ENCODE measurements at regions not wholly inside any gene's neighbourhood (a gene's known extent, or its start where the extent isn't known, plus 50 kb on each side); places are given as distances from the start of the nearest gene placed in this dataset.
"Not testable (repeated sequence)": the region's sequence is repeated elsewhere in the genome, so short reads cannot be mapped to it uniquely, and the experiment has no call there.

GRCh38 chr6:140538926-140539325 lies 1164.5 kb upstream of the CITED2 start:
- no peak for DNase-seq (ENCODE audit: low read depth in 2 of 2)

GRCh38 chr6:140537834-140538705 lies 1163.6 kb upstream of the CITED2 start:
- DNase-seq (ENCODE audit: low read depth in 2 of 2), result no peak

- DNase-seq (ENCODE audit: low read depth in 2 of 2), result no peak
Observed at GRCh38 chr6:140537211-140537610, 1162.8 kb upstream of the CITED2 start.

- DNase-seq (ENCODE audit: low read depth in 2 of 2), result no peak
Observed at GRCh38 chr6:140535511-140535910, 1161.1 kb upstream of the CITED2 start.

- DNase-seq (ENCODE audit: low read depth in 2 of 2), result no peak
Observed at GRCh38 chr6:140533526-140533925, 1159.1 kb upstream of the CITED2 start.

GRCh38 chr6:140504776-140505175 lies 1130.3 kb upstream of the CITED2 start:
- DNase-seq (ENCODE audit: low read depth in 2 of 2), result no peak

- no peak for DNase-seq (ENCODE audit: low read depth in 2 of 2)
Observed at GRCh38 chr6:140500849-140501248, 1126.4 kb upstream of the CITED2 start.

- no peak for DNase-seq (ENCODE audit: low read depth in 2 of 2)
Observed at GRCh38 chr6:140499607-140500006, 1125.2 kb upstream of the CITED2 start.

- no peak for DNase-seq (ENCODE audit: low read depth in 2 of 2)
Observed at GRCh38 chr6:140494321-140495108, 1120.1 kb upstream of the CITED2 start.

- not testable (repeated sequence) for DNase-seq (ENCODE audit: low read depth in 2 of 2)
Observed at GRCh38 chr6:140493470-140493869, 1119.0 kb upstream of the CITED2 start.

- DNase-seq (ENCODE audit: low read depth in 2 of 2), result no peak
Observed at GRCh38 chr6:140490081-140490480, 1115.6 kb upstream of the CITED2 start.

GRCh38 chr6:140487586-140487985 lies 1113.1 kb upstream of the CITED2 start:
- DNase-seq (ENCODE audit: low read depth in 2 of 2), result no peak

GRCh38 chr6:140486450-140487361 lies 1112.3 kb upstream of the CITED2 start:
- no peak for DNase-seq (ENCODE audit: low read depth in 2 of 2)

- DNase-seq (ENCODE audit: low read depth in 2 of 2), result no peak
Observed at GRCh38 chr6:140485740-140486449, 1111.4 kb upstream of the CITED2 start.

- DNase-seq (ENCODE audit: low read depth in 2 of 2), result no peak
Observed at GRCh38 chr6:140480852-140481251, 1106.4 kb upstream of the CITED2 start.

GRCh38 chr6:140478631-140479030 lies 1104.2 kb upstream of the CITED2 start:
- DNase-seq (ENCODE audit: low read depth in 2 of 2), result no peak

GRCh38 chr6:140475086-140475485 lies 1100.6 kb upstream of the CITED2 start:
- DNase-seq (ENCODE audit: low read depth in 2 of 2), result no peak

- DNase-seq (ENCODE audit: low read depth in 2 of 2), result no peak
Observed at GRCh38 chr6:140464720-140465119, 1090.3 kb upstream of the CITED2 start.

- DNase-seq (ENCODE audit: low read depth in 2 of 2), result no peak
Observed at GRCh38 chr6:140463312-140463710, 1088.9 kb upstream of the CITED2 start.

GRCh38 chr6:140462453-140463311 lies 1088.2 kb upstream of the CITED2 start:
- DNase-seq (ENCODE audit: low read depth in 2 of 2), result no peak

Measured in stimulated activated CD8-positive, alpha-beta memory T cell treated with anti-CD3 and anti-CD28 coated beads, Interleukin-7, amount 100 ng/mL, for 4 hours (primary cell).